ENCODE measurements at regions not wholly inside any gene's neighbourhood (a gene's known extent, or its start where the extent isn't known, plus 50 kb on each side); places are given as distances from the start of the nearest gene placed in this dataset.
"Not testable (repeated sequence)": the region's sequence is repeated elsewhere in the genome, so short reads cannot be mapped to it uniquely, and the experiment has no call there.

DNA sequence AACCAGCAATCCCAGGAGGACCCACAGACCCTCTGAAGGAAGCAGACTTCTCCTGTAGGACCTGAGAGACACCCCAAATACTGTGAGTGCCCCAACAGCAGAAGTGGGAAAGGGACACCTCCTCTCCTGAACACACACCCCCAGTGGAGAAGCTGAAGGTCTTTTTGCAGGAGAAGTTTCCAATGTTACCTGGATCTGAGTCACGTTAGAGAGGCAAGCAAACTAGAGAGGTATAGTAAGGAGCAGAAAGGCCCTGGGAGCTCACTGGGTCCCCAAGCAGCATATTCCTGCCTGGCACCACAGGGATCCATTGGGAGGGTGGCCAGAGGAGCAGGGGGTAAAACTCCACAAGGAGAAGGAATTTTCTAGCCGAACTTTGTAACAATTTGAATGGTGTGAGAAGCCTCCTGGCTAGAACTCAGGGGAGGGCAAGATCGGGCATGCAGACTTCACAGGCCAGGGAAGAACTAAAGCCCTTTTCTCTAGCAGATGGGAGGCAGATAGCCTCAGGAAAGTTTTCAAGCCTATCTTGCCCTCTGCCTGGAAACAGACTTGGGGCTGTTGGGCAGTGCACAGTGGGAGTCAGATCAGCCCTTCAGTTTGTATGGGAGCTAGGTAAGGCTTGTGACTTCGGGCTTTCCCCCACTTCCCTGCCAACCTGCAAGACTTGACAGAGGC lies 68.2 kb upstream of the SSTR4 start:
- Histone ChIP-seq H3K36me3 (ENCODE audit: insufficient read depth, low read length) (no peaks in the 10 kb centered on the region), H3K9me3 (ENCODE audit: low read length) (no peaks in the 10 kb centered on the region), H3K27ac (ENCODE audit: low read length) (no peak overlapping the region), H3F3A (ENCODE audit: insufficient read depth, low read length, poor library complexity, severe bottlenecking) (no peaks in the 10 kb centered on the region), H3K4me3 (ENCODE audit: low read length) (no peak overlapping the region), H4K20me1 (ENCODE audit: insufficient read depth) (no peaks in the 10 kb centered on the region), H3K27me3 (ENCODE audit: insufficient read depth, low read depth, low read length) (no peaks in the 10 kb centered on the region), H2AFZ (ENCODE audit: low read depth, low read length) (no peak overlapping the region), H3K79me2 (replicated peaks; ENCODE audit: insufficient read depth, low read length) (no peaks in the 10 kb centered on the region), H3K9me2 (ENCODE audit: insufficient read depth, low read length) (no peaks in the 10 kb centered on the region), H3K4me2 (ENCODE audit: low read length) (no peak overlapping the region), H3K9ac (ENCODE audit: low read length) (no peak overlapping the region)
- TF ChIP-seq POLR2AphosphoS5 (IDR thresholded peaks at IDR 0.05) (no peak), RAD21 (conservative IDR thresholded peaks at IDR 0.05) (no peak), EZH2 (IDR thresholded peaks at IDR 0.05; ENCODE audit: borderline replicate concordance, insufficient read depth, low read length, poor library complexity, severe bottlenecking) (no peak)

DNA sequence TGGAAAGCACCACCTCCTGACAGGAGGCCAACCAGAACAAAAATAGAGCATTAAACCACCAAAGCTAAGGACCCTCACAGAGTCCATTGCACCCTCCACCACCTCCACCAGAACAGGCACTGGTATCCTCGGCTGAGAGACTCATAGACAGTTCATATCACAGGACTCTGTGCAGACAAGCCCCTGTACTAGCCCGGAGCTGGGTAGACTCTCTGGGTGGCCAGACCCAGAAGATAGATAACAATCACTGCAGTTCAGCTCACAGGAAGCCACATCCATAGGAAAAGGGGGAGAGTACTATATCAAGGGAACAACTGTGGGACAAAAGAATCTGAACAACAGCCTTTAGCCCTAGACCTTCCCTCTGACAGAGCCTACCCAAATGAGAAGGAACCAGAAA lies 67.4 kb upstream of the SSTR4 start:
- not testable (repeated sequence) for H3K9me2 ChIP-seq (ENCODE audit: insufficient read depth, low read length); H3K36me3 ChIP-seq (ENCODE audit: insufficient read depth, low read length); H3K9ac ChIP-seq (ENCODE audit: low read length); H3K27ac ChIP-seq (ENCODE audit: low read length); H3K79me2 ChIP-seq (replicated peaks; ENCODE audit: insufficient read depth, low read length); H3F3A ChIP-seq (ENCODE audit: insufficient read depth, low read length, poor library complexity, severe bottlenecking); H2AFZ ChIP-seq (ENCODE audit: low read depth, low read length); H3K4me2 ChIP-seq (ENCODE audit: low read length); H3K9me3 ChIP-seq (ENCODE audit: low read length); H3K4me3 ChIP-seq (ENCODE audit: low read length); H4K20me1 ChIP-seq (ENCODE audit: insufficient read depth); H3K27me3 ChIP-seq (ENCODE audit: insufficient read depth, low read depth, low read length)

DNA sequence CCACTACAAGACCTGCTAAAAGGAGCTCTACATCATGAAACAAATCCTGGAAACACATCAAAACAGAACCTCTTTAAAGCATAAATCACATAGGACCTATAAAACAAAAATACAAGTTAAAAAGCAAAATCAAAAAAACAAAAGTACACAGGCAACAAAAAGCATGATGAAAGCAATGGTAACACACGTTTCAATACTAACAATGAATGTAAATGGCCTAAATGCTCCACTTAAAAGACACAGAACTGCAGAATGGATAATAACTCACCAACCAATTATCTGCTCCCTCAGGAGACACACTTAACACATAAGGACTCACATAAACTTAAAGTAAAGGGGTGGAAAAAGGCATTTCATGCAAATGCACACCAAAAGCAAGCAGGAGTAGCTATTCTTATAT lies 66.1 kb upstream of the SSTR4 start:
- not testable (repeated sequence) for H3K27me3 ChIP-seq (ENCODE audit: insufficient read depth, low read depth, low read length); H3K9me2 ChIP-seq (ENCODE audit: insufficient read depth, low read length); H3K9me3 ChIP-seq (ENCODE audit: low read length); H3K36me3 ChIP-seq (ENCODE audit: insufficient read depth, low read length); H3F3A ChIP-seq (ENCODE audit: insufficient read depth, low read length, poor library complexity, severe bottlenecking); H2AFZ ChIP-seq (ENCODE audit: low read depth, low read length); H3K79me2 ChIP-seq (replicated peaks; ENCODE audit: insufficient read depth, low read length); H3K9ac ChIP-seq (ENCODE audit: low read length); H3K27ac ChIP-seq (ENCODE audit: low read length); H3K4me2 ChIP-seq (ENCODE audit: low read length); H4K20me1 ChIP-seq (ENCODE audit: insufficient read depth); H3K4me3 ChIP-seq (ENCODE audit: low read length)

DNA sequence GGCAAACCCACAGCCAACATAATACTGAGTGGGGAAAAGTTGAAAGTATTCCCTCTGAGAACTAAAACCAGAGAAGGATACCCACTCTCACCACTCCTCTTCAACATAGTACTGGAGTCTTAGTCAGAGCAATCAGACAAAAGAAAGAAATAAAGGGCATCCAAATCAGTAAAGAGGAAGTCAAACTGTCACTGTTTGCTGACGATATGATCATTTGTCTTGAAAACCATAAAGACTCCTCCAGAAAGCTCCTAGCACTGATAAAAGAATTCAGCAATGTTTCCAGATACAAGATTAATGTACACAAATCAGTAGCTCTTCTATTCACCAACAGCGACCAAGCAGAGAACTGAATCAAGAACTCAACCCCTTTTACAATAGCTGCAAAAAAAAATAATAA lies 64.0 kb upstream of the SSTR4 start:
- not testable (repeated sequence) for H3K27ac ChIP-seq (ENCODE audit: low read length); H2AFZ ChIP-seq (ENCODE audit: low read depth, low read length); H3K9me3 ChIP-seq (ENCODE audit: low read length); H3K27me3 ChIP-seq (ENCODE audit: insufficient read depth, low read depth, low read length); H3K79me2 ChIP-seq (replicated peaks; ENCODE audit: insufficient read depth, low read length); H3K4me3 ChIP-seq (ENCODE audit: low read length); H3K4me2 ChIP-seq (ENCODE audit: low read length); H3K9ac ChIP-seq (ENCODE audit: low read length); H4K20me1 ChIP-seq (ENCODE audit: insufficient read depth); H3F3A ChIP-seq (ENCODE audit: insufficient read depth, low read length, poor library complexity, severe bottlenecking); H3K36me3 ChIP-seq (ENCODE audit: insufficient read depth, low read length); H3K9me2 ChIP-seq (ENCODE audit: insufficient read depth, low read length)

DNA sequence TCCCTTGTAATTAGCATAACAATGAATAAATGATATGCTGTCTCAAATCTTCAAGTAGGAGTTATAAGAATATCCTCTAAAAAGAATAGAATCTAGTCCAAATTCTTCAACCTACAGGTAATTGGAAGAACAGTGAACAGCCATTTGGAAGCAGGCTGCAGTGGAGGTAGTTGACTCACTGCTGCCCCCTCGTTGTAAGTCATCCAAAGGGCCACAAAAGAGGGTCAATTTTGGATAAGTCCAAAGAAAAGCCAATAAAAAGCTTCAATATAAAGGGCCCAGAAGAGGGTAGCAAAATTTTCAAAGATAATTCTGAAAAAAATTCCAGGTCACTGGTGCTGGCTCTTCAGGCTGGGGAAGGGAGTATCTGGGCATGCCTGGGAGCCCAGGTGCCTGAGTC lies 60.8 kb upstream of the SSTR4 start:
- Histone ChIP-seq H2AFZ (ENCODE audit: low read depth, low read length) (no peak overlapping the region), H3F3A (ENCODE audit: insufficient read depth, low read length, poor library complexity, severe bottlenecking) (no peaks in the 10 kb centered on the region), H3K4me3 (ENCODE audit: low read length) (no peak overlapping the region), H3K9me3 (ENCODE audit: low read length) (no peaks in the 10 kb centered on the region), H3K27me3 (ENCODE audit: insufficient read depth, low read depth, low read length) (no peaks in the 10 kb centered on the region), H3K79me2 (replicated peaks; ENCODE audit: insufficient read depth, low read length) (no peaks in the 10 kb centered on the region), H4K20me1 (ENCODE audit: insufficient read depth) (no peaks in the 10 kb centered on the region), H3K4me2 (ENCODE audit: low read length) (no peak overlapping the region), H3K9me2 (ENCODE audit: insufficient read depth, low read length) (no peaks in the 10 kb centered on the region), H3K27ac (ENCODE audit: low read length) (no peak overlapping the region), H3K9ac (ENCODE audit: low read length) (no peak overlapping the region), H3K36me3 (ENCODE audit: insufficient read depth, low read length) (no peaks in the 10 kb centered on the region)
- TF ChIP-seq EP300 (conservative IDR thresholded peaks at IDR 0.05; ENCODE audit: poor library complexity, severe bottlenecking) (no peak), POLR2AphosphoS5 (IDR thresholded peaks at IDR 0.05) (no peak), RAD21 (conservative IDR thresholded peaks at IDR 0.05) (no peak), MXI1 (conservative IDR thresholded peaks at IDR 0.05; ENCODE audit: poor library complexity, severe bottlenecking) (no peak), SMC3 (conservative IDR thresholded peaks at IDR 0.05; ENCODE audit: poor library complexity) (no peak), TAF1 (IDR thresholded peaks at IDR 0.05; ENCODE audit: low read depth) (no peak), EZH2 (IDR thresholded peaks at IDR 0.05; ENCODE audit: borderline replicate concordance, insufficient read depth, low read length, poor library complexity, severe bottlenecking) (no peak)
- TF ChIP-seq, protein P1, sequence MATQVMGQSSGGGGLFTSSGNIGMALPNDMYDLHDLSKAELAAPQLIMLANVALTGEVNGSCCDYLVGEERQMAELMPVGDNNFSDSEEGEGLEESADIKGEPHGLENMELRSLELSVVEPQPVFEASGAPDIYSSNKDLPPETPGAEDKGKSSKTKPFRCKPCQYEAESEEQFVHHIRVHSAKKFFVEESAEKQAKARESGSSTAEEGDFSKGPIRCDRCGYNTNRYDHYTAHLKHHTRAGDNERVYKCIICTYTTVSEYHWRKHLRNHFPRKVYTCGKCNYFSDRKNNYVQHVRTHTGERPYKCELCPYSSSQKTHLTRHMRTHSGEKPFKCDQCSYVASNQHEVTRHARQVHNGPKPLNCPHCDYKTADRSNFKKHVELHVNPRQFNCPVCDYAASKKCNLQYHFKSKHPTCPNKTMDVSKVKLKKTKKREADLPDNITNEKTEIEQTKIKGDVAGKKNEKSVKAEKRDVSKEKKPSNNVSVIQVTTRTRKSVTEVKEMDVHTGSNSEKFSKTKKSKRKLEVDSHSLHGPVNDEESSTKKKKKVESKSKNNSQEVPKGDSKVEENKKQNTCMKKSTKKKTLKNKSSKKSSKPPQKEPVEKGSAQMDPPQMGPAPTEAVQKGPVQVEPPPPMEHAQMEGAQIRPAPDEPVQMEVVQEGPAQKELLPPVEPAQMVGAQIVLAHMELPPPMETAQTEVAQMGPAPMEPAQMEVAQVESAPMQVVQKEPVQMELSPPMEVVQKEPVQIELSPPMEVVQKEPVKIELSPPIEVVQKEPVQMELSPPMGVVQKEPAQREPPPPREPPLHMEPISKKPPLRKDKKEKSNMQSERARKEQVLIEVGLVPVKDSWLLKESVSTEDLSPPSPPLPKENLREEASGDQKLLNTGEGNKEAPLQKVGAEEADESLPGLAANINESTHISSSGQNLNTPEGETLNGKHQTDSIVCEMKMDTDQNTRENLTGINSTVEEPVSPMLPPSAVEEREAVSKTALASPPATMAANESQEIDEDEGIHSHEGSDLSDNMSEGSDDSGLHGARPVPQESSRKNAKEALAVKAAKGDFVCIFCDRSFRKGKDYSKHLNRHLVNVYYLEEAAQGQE (IDR thresholded peaks at IDR 0.05; ENCODE audit: borderline replicate concordance), result no peak
- TF ChIP-seq, protein P2, sequence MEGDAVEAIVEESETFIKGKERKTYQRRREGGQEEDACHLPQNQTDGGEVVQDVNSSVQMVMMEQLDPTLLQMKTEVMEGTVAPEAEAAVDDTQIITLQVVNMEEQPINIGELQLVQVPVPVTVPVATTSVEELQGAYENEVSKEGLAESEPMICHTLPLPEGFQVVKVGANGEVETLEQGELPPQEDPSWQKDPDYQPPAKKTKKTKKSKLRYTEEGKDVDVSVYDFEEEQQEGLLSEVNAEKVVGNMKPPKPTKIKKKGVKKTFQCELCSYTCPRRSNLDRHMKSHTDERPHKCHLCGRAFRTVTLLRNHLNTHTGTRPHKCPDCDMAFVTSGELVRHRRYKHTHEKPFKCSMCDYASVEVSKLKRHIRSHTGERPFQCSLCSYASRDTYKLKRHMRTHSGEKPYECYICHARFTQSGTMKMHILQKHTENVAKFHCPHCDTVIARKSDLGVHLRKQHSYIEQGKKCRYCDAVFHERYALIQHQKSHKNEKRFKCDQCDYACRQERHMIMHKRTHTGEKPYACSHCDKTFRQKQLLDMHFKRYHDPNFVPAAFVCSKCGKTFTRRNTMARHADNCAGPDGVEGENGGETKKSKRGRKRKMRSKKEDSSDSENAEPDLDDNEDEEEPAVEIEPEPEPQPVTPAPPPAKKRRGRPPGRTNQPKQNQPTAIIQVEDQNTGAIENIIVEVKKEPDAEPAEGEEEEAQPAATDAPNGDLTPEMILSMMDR (IDR thresholded peaks at IDR 0.05; ENCODE audit: poor library complexity, severe bottlenecking), result no peak

Measured in neural cell (in vitro differentiated cells).